Retinal pigment epithelial cell (primary cell): ENCODE measurements at regions not wholly inside any gene's neighbourhood (a gene's known extent, or its start where the extent isn't known, plus 50 kb on each side); places are given as distances from the start of the nearest gene placed in this dataset.

Source experiments
- DNase-seq: peaks from one replicate; pipeline ENCODE4 v3.0.0-alpha.2; 2010; ENCODE audit warnings: low read depth
- H3K4me3 ChIP-seq: 2 replicates; pipeline ENCODE4 v1.5.1; 2011; ENCODE audit warnings: mild to moderate bottlenecking, low read length, control low read depth, moderate library complexity
- TF ChIP-seq, protein P1 (sequence below): conservative IDR thresholded peaks from 2 replicates; pipeline ENCODE4 v1.5.1; 2011; ENCODE audit warnings: low read depth, low read length, control low read depth, inconsistent platforms

GRCh38 chr1:199273837-199274379, 635.1 kb downstream of the PTPRC start:
- TF ChIP-seq, protein P1, sequence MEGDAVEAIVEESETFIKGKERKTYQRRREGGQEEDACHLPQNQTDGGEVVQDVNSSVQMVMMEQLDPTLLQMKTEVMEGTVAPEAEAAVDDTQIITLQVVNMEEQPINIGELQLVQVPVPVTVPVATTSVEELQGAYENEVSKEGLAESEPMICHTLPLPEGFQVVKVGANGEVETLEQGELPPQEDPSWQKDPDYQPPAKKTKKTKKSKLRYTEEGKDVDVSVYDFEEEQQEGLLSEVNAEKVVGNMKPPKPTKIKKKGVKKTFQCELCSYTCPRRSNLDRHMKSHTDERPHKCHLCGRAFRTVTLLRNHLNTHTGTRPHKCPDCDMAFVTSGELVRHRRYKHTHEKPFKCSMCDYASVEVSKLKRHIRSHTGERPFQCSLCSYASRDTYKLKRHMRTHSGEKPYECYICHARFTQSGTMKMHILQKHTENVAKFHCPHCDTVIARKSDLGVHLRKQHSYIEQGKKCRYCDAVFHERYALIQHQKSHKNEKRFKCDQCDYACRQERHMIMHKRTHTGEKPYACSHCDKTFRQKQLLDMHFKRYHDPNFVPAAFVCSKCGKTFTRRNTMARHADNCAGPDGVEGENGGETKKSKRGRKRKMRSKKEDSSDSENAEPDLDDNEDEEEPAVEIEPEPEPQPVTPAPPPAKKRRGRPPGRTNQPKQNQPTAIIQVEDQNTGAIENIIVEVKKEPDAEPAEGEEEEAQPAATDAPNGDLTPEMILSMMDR, result no peak
- DNase-seq, result peak; percentile 94
- no peak overlapping the region for H3K4me3 ChIP-seq

- DNase-seq, result no peak
- TF ChIP-seq, protein P1, result no peak
- no peak overlapping the region for H3K4me3 ChIP-seq
Measured at GRCh38 chr1:199279067-199279466, 640.2 kb downstream of the PTPRC start.

DNA sequence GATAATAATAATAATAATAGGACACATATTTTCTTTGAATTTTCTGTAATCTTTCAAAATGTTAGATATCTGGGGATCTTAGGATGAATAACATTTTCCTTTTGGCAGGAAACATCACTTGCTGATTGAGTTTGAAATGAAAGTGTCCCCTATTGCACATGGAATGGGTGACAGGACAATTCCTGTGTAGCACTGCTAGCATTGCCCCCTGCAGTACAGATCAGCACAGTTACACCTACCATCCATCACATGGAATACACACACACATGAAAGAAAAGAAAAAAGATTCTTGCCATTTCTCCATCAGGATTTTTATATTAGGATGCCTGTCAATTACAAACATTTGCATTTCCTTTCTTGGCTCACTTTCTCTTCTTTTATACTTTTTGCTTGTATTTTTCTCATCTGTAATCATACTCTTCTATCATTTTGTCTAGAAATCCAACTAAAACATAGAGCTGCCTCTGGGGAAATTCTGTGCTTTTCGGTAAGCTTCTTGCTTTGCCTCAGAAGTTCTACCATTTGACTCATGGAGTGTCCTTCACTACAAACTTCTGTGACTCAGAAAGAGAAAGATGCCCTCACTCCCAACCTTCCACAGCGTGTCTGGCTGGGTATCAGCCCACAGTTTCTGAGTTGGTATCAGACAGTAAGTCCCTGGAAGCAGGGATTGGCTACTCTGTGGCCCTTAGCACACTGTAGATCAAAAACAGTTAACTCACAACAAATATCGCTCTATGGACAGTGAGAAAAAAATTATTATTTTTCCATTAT, 641.2 kb downstream of the PTPRC start:
- TF ChIP-seq, protein P1, result peak; percentile 9
- no peak overlapping the region for H3K4me3 ChIP-seq
- no peak for DNase-seq

DNA sequence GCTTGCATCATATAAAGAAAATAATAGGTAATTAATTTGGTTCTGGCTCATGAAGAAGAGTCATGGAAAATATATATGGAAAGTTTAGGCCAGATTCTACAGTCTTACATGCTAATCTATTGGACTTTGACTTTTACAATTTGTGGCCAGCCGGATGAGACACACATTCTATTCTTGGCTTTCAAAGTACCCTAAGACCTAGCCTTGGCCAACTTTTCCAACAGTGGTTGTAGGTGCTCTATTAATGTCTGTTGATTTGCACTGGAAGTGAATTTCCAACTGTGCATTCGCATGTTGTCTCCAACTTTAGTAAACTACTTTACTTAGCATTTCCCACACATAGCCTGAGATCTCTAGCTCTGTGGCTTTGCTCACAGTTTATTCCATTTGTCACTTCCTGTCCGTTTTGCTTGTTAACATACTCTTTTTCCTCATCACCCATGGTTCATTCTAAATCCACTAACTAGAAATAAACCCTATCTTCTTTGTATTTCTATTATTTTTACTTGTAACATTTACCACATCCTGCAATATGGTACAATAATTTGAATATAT, 644.0 kb downstream of the PTPRC start:
- no peak overlapping the region for H3K4me3 ChIP-seq
- TF ChIP-seq, protein P1, result no peak
- no peak for DNase-seq

DNA sequence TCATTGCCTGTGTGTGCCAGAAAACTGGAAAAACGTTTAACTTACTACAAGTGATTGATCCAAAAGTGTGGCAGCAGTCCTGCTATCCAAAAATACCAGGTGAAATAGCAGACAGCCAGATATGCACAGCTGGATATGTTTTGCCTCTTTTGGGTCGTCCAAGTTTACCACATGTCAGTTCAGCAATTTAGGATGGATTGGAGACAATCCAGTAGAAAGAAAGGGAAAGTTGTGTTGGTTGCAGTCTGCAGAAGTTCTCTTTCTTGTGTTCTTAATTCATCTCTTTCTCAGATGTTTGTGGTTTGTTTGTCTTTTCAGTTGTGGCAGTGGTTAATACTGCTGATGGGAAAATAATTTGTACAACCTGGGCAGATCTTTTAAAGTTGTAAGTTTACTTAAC, 645.0 kb downstream of the PTPRC start:
- TF ChIP-seq, protein P1, result no peak
- no peak for DNase-seq

DNA sequence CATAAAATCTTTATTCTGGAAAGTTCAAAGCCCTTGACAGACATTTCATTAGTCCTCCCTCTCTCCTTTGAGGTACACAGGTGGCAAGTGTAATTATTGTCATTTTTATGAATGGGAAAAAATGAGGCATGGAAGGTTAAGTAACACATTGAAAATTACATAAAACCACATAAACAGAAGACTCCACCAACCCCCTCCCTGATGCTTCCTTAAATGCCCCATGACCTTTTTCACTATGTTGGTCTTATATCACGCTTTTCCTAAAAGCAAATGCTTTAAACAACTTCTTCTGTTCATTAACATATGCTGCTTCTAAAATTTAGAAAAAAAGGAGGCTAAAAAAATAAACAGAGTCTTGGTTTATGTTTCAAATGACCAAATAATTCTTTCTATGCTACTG, 648.4 kb downstream of the PTPRC start:
- DNase-seq, result no peak
- no peak overlapping the region for H3K4me3 ChIP-seq
- TF ChIP-seq, protein P1, result no peak

More for the DNA sequence above, 645.0 kb downstream of the PTPRC start:
- no peak overlapping the region for H3K4me3 ChIP-seq

DNA sequence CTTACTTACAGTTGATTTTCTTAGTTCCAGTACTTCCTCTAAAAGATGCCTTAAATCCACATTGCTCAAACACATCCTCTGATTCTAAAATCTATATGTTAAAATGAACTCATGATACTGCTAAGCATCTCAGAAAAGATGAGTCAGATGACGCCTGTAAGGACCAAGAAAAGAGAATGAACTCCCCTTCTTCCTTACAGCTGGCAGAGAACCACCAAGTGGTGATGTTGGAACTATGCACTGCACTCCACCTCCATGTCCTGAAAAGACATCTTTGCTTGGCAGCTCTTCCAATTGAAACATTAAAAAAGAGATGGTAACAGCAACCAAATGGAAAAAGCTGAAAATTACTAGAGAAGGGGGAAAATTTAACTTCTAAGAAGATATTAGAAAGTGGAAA, 648.8 kb downstream of the PTPRC start:
- TF ChIP-seq, protein P1, result no peak
- no peak for DNase-seq
- H3K4me3 ChIP-seq, result no peak overlapping the region
